22Rv1 (cell line): ENCODE measurements at regions not wholly inside any gene's neighbourhood (a gene's known extent, or its start where the extent isn't known, plus 50 kb on each side); places are given as distances from the start of the nearest gene placed in this dataset.

Source experiments
- CTCF ChIP-seq: fragments of 450-650 bp; IDR thresholded peaks from 2 replicates; pipeline ENCODE4 v1.5.1; 2017; ENCODE audit warnings: mild to moderate bottlenecking
- ZFX ChIP-seq: fragments of 450-650 bp; IDR thresholded peaks from 2 replicates; pipeline ENCODE4 v1.6.1; 2017; ENCODE audit warnings: antibody characterized with exemption, borderline replicate concordance

GRCh38 chrX:87732133-87732532 lies 214.5 kb downstream of the KLHL4 start:
- TF ChIP-seq CTCF: no peak
- TF ChIP-seq ZFX: no peak
